ENCODE measurements at regions not wholly inside any gene's neighbourhood (a gene's known extent, or its start where the extent isn't known, plus 50 kb on each side); places are given as distances from the start of the nearest gene placed in this dataset.

DNA sequence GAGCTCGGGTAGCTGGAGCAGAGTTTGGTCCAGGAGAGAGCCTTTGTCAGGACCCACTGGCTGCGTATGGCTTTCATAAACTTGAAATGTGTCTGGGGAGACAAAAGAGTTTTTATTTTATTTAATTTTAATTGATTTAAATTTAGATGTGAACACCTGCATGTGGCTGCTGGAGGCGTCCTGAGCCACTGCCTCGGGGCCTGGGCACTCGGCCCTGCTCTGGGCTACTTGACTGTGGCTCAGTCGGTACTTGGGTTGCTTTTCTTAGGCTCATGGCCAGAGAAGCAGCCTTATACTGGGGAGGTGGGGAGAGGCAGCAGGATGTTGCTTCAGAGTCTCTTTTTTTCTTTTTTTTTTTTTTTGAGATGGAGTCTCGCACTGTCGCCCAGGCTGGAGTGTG is 661.8 kb upstream of the HS6ST1 start:
- Histone ChIP-seq H3K36me3 (ENCODE audit: insufficient read depth, low read depth, low read length) (no peaks in the 10 kb centered on the region), H3K4me1 (ENCODE audit: insufficient read depth, low read length) (no peaks in the 10 kb centered on the region), H3K4me3 (ENCODE audit: low read length) (no peak overlapping the region), H3K27ac (ENCODE audit: low read length) (no peak overlapping the region), H3K27me3 (ENCODE audit: insufficient read depth, low read length) (no peaks in the 10 kb centered on the region), H3K9me3 (ENCODE audit: insufficient read depth, low read depth, low read length) (no peaks in the 10 kb centered on the region), H3K9ac (ENCODE audit: low read depth, low read length) (no peak overlapping the region)

DNA sequence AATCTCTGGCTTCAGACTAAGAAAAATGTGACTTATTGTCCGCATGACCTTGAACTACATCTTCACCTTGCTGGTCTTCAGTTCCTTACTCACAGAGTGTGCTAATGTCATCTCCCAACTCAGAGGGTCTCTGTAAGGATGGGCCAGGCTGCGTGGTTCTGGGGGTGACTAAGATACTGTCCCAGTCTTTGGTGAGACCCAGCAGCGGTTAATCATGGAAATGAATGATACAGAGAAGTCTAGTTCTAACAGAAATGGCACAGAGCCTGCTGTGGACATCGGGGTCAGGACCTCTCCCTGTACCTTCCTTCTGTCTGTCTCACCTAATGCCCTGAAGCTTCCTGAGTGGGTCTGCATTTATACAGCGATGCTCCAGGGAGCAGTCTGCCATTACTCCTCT is 662.7 kb upstream of the HS6ST1 start:
- Histone ChIP-seq H3K4me1 (ENCODE audit: insufficient read depth, low read length) (0 out of 2 replicates have a peak, but pooled peaks cover 2% of the 10 kb centered on the region), H3K9ac (ENCODE audit: low read depth, low read length) (no peak overlapping the region), H3K9me3 (ENCODE audit: insufficient read depth, low read depth, low read length) (no peaks in the 10 kb centered on the region), H3K36me3 (ENCODE audit: insufficient read depth, low read depth, low read length) (no peaks in the 10 kb centered on the region), H3K4me3 (ENCODE audit: low read length) (no peak overlapping the region), H3K27me3 (ENCODE audit: insufficient read depth, low read length) (no peaks in the 10 kb centered on the region), H3K27ac (ENCODE audit: low read length) (no peak overlapping the region)

DNA sequence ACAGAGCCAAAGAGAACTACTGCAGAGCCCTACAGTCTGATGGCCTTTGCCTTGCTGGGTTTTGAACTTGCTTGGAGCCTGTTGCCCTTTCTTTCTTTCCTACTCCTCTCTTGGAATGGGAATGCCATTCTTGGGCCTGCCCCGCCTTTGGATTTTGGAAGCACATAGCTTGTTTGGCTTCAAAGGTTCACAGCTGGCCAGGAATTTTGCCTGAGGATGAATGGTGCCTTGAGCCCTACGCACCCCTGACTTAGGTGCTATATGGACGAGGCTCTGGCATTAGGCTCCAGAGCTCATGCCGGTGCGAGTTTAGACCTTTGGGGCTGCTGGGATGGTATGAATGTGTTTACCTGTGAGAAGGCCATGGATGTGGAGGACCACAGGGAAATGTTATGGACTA is 663.3 kb upstream of the HS6ST1 start:
- no peak overlapping the region for H3K27ac ChIP-seq (ENCODE audit: low read length)
- H3K4me1 ChIP-seq (ENCODE audit: insufficient read depth, low read length): 0 out of 2 replicates have a peak, but pooled peaks cover 2% of the 10 kb centered on the region
- H3K4me3 ChIP-seq (ENCODE audit: low read length): no peak overlapping the region
- no peaks in the 10 kb centered on the region for H3K27me3 ChIP-seq (ENCODE audit: insufficient read depth, low read length)
- H3K9ac ChIP-seq (ENCODE audit: low read depth, low read length): no peak overlapping the region
- H3K36me3 ChIP-seq (ENCODE audit: insufficient read depth, low read depth, low read length): no peaks in the 10 kb centered on the region
- no peaks in the 10 kb centered on the region for H3K9me3 ChIP-seq (ENCODE audit: insufficient read depth, low read depth, low read length)

DNA sequence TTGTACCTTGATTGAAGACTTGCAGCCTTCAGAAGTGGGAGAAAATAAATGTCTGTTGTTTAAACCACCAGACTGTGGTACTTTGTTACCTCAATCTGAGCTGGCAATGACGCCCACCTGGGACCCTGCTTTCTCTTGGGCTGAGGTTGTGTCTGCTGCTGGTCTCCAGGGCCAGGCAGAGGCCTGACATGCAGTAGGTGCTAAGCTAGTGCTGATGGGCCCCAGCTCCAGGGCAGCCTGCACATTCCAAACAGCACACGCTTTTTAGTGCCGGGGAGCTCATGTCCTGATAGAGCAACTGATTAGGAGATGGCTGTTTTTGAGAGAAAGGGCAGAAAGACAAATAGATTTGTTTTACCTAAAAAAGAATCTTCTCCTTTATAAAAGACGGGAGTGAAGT is 664.0 kb upstream of the HS6ST1 start:
- Histone ChIP-seq H3K27ac (ENCODE audit: low read length) (no peak overlapping the region), H3K4me3 (ENCODE audit: low read length) (no peak overlapping the region), H3K9ac (ENCODE audit: low read depth, low read length) (no peak overlapping the region), H3K27me3 (ENCODE audit: insufficient read depth, low read length) (no peaks in the 10 kb centered on the region), H3K9me3 (ENCODE audit: insufficient read depth, low read depth, low read length) (no peaks in the 10 kb centered on the region), H3K36me3 (ENCODE audit: insufficient read depth, low read depth, low read length) (no peaks in the 10 kb centered on the region), H3K4me1 (ENCODE audit: insufficient read depth, low read length) (0 out of 2 replicates have a peak, but pooled peaks cover 2% of the 10 kb centered on the region)

DNA sequence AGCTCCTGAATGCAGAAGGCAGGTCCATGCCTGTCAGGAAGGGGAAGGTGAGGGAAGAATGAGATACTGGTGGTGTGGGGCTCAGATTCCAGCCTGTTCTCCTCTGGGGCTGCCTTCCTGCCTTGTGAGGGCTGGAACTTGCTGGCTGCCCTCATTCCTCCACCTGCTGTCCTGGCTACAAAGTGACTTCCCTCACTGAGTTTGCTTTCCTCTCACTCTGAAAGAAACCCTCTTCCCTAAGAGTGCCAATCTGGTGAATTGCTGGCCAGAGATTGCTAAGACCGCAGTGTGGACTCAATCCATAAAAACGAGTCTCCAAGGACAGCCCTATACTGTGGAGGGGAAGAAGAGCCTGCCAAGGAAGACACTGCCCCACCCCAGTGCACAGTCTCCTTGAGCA is 664.4 kb upstream of the HS6ST1 start:
- no peaks in the 10 kb centered on the region for H3K27me3 ChIP-seq (ENCODE audit: insufficient read depth, low read length)
- H3K27ac ChIP-seq (ENCODE audit: low read length): no peak overlapping the region
- 0 out of 2 replicates have a peak, but pooled peaks cover 2% of the 10 kb centered on the region for H3K4me1 ChIP-seq (ENCODE audit: insufficient read depth, low read length)
- H3K9ac ChIP-seq (ENCODE audit: low read depth, low read length): no peak overlapping the region
- H3K9me3 ChIP-seq (ENCODE audit: insufficient read depth, low read depth, low read length): no peaks in the 10 kb centered on the region
- H3K36me3 ChIP-seq (ENCODE audit: insufficient read depth, low read depth, low read length): no peaks in the 10 kb centered on the region
- no peak overlapping the region for H3K4me3 ChIP-seq (ENCODE audit: low read length)

DNA sequence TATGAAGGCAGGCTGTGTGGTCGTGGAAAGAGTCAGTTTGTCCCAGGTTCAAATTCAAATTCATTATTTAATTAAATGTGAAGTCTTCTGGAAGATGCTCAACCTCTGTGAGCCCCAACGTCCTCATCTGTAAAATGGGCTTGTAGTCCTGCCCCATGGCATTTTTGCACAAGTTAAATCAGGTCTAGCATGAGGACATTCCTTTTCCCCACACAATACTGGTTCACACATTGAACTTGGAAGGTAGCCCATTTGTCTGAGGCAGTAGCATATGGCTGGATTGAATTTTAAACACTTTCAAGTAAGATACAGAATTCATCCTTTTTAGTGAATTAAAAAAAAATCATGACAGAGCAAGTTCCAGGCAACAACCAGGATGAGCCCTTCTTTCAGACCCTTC is 665.4 kb upstream of the HS6ST1 start:
- no peaks in the 10 kb centered on the region for H3K36me3 ChIP-seq (ENCODE audit: insufficient read depth, low read depth, low read length)

DNA sequence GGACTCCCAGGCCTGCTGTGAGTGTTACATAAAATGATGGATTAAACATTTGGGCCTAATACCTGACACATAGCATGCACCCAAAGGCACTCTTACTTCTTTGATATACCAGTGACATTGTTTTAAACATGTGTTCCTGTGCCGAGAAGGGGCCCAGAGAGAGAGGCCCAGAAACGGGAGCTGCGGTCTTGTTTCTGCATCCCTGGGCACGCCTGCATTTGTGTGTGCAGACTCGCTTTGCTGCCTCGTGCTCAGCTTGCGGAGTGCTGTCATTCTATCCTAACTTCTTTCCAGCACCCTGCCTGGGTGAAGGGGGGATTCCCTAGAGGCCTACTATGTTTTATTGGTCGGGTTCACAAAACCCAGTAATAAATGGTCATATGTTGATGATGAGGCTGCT is 666.2 kb upstream of the HS6ST1 start:
- 0 out of 2 replicates have a peak, but pooled peaks cover 2% of the 10 kb centered on the region for H3K4me1 ChIP-seq (ENCODE audit: insufficient read depth, low read length)
- no peaks in the 10 kb centered on the region for H3K9me3 ChIP-seq (ENCODE audit: insufficient read depth, low read depth, low read length)
- no peak overlapping the region for H3K4me3 ChIP-seq (ENCODE audit: low read length)
- no peak overlapping the region for H3K9ac ChIP-seq (ENCODE audit: low read depth, low read length)
- no peaks in the 10 kb centered on the region for H3K27me3 ChIP-seq (ENCODE audit: insufficient read depth, low read length)
- no peaks in the 10 kb centered on the region for H3K36me3 ChIP-seq (ENCODE audit: insufficient read depth, low read depth, low read length)
- H3K27ac ChIP-seq (ENCODE audit: low read length): no peak overlapping the region

More for the DNA sequence above, 665.4 kb upstream of the HS6ST1 start:
- no peak overlapping the region for H3K4me3 ChIP-seq (ENCODE audit: low read length)
- H3K9ac ChIP-seq (ENCODE audit: low read depth, low read length): no peak overlapping the region
- no peak overlapping the region for H3K27ac ChIP-seq (ENCODE audit: low read length)
- no peaks in the 10 kb centered on the region for H3K9me3 ChIP-seq (ENCODE audit: insufficient read depth, low read depth, low read length)
- H3K27me3 ChIP-seq (ENCODE audit: insufficient read depth, low read length): no peaks in the 10 kb centered on the region
- H3K4me1 ChIP-seq (ENCODE audit: insufficient read depth, low read length): 0 out of 2 replicates have a peak, but pooled peaks cover 2% of the 10 kb centered on the region

DNA sequence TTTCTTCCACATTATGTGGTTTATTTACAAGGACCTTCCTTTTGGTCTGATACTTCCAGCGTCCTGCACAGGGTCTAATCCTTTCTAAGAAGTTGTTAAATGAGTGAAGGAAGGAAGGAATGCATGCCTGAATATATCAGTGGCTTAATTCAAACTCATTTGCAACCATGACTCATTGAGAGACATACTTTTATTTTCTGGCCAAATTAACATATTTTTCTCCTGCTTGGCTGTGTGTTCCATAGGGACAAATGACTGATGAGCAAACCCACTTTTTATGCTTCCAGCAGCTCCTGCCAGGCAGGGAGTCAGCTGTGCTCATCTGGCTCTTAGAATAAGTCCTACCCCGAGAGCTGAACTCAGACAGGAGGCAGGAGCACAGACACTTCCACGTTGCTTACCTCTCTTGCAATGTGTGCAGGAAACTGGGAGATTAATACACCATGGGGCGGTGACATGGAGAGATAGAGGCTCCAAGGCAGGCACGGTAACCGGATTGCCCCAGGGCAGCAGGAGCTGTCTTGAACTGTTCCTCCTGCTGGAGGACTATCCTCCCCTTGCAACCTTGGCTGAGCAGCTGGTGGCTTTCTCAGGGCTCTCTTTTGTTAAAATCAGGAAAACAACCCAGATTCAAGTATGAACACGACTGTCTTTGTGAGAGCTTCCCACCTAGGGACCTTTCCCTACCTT is 667.5 kb upstream of the HS6ST1 start:
- no peaks in the 10 kb centered on the region for H3K36me3 ChIP-seq (ENCODE audit: insufficient read depth, low read depth, low read length)
- H3K27me3 ChIP-seq (ENCODE audit: insufficient read depth, low read length): no peaks in the 10 kb centered on the region
- H3K9ac ChIP-seq (ENCODE audit: low read depth, low read length): no peak overlapping the region
- H3K4me3 ChIP-seq (ENCODE audit: low read length): no peak overlapping the region
- no peak overlapping the region for H3K27ac ChIP-seq (ENCODE audit: low read length)
- no peaks in the 10 kb centered on the region for H3K9me3 ChIP-seq (ENCODE audit: insufficient read depth, low read depth, low read length)
- H3K4me1 ChIP-seq (ENCODE audit: insufficient read depth, low read length): 0 out of 2 replicates have a peak, but pooled peaks cover 2% of the 10 kb centered on the region

DNA sequence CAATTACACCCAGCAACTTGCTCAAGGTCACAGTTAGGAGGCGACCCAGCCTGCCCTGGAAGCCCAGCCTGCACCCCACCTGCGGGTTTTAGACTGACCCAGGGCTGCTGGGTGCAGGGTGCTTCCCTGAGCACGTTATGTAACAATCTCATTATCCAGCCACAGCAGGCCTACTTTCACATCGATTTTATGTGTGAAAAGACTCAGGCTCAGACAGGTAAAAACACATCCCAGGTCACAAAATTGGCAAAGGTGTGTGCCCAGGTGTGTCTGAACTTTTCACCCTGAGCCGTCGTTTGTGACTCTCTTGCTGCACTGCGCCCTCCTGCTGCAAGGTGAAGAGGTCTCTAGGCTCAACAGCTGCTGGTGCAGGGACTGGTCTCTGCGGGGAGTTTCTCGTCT is 668.2 kb upstream of the HS6ST1 start:
- no peaks in the 10 kb centered on the region for H3K27me3 ChIP-seq (ENCODE audit: insufficient read depth, low read length)
- no peak overlapping the region for H3K9ac ChIP-seq (ENCODE audit: low read depth, low read length)
- no peak overlapping the region for H3K4me3 ChIP-seq (ENCODE audit: low read length)
- no peaks in the 10 kb centered on the region for H3K36me3 ChIP-seq (ENCODE audit: insufficient read depth, low read depth, low read length)
- no peaks in the 10 kb centered on the region for H3K9me3 ChIP-seq (ENCODE audit: insufficient read depth, low read depth, low read length)
- H3K27ac ChIP-seq (ENCODE audit: low read length): no peak overlapping the region
- 0 out of 2 replicates have a peak, but pooled peaks cover 2% of the 10 kb centered on the region for H3K4me1 ChIP-seq (ENCODE audit: insufficient read depth, low read length)

DNA sequence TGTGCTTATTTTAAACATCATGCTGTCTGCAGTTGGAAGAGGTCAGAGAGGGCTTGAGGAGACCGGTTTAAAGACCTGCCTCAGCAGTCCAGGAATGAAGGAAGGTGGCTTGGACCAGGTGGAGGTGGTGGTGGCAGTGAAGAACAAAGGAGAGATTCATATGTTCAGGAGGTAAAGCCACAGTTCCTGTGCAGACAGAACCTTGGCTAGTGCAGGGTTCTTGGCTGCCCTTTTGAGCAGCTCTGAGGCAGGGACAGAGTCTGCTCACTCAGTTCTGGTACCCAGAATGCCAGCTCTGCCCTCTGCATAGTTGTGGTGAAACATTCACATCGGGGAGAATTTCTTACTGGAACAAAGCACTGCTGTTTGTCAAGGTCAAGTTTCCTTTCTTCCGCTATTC is 669.7 kb upstream of the HS6ST1 start:
- no peak overlapping the region for H3K4me3 ChIP-seq (ENCODE audit: low read length)
- no peaks in the 10 kb centered on the region for H3K27me3 ChIP-seq (ENCODE audit: insufficient read depth, low read length)

DNA sequence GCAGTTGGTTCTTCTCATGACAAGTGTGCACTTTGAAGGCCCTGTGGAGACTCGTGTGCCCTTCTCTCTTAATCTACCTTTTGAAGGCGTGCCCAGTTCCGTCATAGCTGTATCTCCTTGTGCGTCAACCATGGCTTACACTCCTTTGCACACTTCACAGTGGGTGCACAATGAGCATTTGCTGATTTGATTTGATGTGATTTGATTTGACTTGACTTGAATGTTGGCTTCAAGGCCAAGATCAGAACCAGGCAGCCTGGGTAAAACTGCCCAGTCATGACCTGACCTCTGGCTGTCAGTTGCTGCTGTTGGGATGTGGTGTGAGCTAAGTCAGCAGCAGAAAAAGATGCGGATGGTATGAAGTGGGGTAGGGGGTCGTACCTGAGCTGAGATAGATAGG is 670.3 kb upstream of the HS6ST1 start:
- Histone ChIP-seq H3K9ac (ENCODE audit: low read depth, low read length) (no peak overlapping the region), H3K27ac (ENCODE audit: low read length) (no peak overlapping the region), H3K4me1 (ENCODE audit: insufficient read depth, low read length) (0 out of 2 replicates have a peak, but pooled peaks cover 2% of the 10 kb centered on the region), H3K27me3 (ENCODE audit: insufficient read depth, low read length) (no peaks in the 10 kb centered on the region), H3K4me3 (ENCODE audit: low read length) (no peak overlapping the region), H3K36me3 (ENCODE audit: insufficient read depth, low read depth, low read length) (no peaks in the 10 kb centered on the region), H3K9me3 (ENCODE audit: insufficient read depth, low read depth, low read length) (no peaks in the 10 kb centered on the region)

More for the DNA sequence above, 669.7 kb upstream of the HS6ST1 start:
- no peaks in the 10 kb centered on the region for H3K36me3 ChIP-seq (ENCODE audit: insufficient read depth, low read depth, low read length)
- no peak overlapping the region for H3K9ac ChIP-seq (ENCODE audit: low read depth, low read length)
- H3K4me1 ChIP-seq (ENCODE audit: insufficient read depth, low read length): 0 out of 2 replicates have a peak, but pooled peaks cover 2% of the 10 kb centered on the region
- no peaks in the 10 kb centered on the region for H3K9me3 ChIP-seq (ENCODE audit: insufficient read depth, low read depth, low read length)
- H3K27ac ChIP-seq (ENCODE audit: low read length): no peak overlapping the region

DNA sequence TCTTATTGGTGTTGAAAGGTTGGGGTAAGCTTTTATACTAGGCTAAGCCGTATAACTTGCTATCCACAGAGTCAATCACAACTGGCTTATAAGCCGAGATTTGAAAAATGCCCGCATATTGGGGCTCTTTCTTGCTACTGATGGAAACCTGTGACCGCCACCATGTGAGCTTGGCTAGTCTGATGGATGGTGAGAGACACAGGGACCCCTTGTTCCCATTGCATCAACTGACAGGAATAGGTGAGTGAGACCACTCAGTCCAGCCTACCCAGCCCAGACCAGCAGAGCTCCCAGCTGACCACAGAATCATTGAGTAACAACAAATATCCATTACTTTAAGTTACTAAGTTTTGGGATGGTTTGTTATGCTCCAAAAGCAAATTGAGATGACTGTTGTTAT is 676.4 kb upstream of the HS6ST1 start:
- H3K4me1 ChIP-seq (ENCODE audit: insufficient read depth, low read length): no peaks in the 10 kb centered on the region
- no peak overlapping the region for H3K27ac ChIP-seq (ENCODE audit: low read length)
- H3K27me3 ChIP-seq (ENCODE audit: insufficient read depth, low read length): no peaks in the 10 kb centered on the region
- H3K9ac ChIP-seq (ENCODE audit: low read depth, low read length): no peak overlapping the region
- H3K36me3 ChIP-seq (ENCODE audit: insufficient read depth, low read depth, low read length): no peaks in the 10 kb centered on the region
- H3K4me3 ChIP-seq (ENCODE audit: low read length): no peak overlapping the region
- H3K9me3 ChIP-seq (ENCODE audit: insufficient read depth, low read depth, low read length): no peaks in the 10 kb centered on the region
